HG03066 (cell line): ENCODE measurements at regions not wholly inside any gene's neighbourhood (a gene's known extent, or its start where the extent isn't known, plus 50 kb on each side); places are given as distances from the start of the nearest gene placed in this dataset.

Experiments
- ATAC-seq: cut with Tn5 transposase; IDR thresholded peaks from one replicate; pipeline ENCODE4 v1.9.1; 2021; ENCODE audit warnings: low read depth; ENCODE audit not compliant: unreplicated experiment

DNA sequence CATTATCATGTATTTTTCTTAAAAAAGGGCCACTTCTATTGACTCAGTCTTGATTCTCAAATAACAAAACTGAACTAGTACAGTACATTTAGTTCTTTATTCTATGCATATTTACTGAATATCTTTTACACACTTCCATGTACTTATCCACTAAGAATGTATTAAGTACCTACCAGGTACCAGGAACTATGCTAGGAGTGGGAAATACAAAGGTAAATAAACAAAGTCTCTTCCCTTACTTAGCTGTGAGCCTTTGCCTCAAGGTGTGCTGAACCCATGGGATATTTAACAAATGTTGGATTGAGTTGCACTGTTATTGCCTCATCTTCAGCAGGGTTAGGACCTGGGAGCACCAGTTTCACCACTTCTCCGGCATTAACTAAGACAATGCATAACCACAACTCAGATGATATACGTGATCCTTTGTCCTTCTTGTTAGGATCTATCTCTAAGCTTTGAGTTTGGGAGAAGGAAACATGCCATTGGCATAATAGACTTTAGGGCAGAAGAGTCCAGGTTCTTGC, 533.9 kb downstream of the TFAP2B start:
- ATAC-seq: no peak

- ATAC-seq: no peak
Observed at GRCh38 chr6:51360287-51360686, 541.6 kb downstream of the TFAP2B start.

GRCh38 chr6:51365566-51365965, 546.9 kb downstream of the TFAP2B start:
- ATAC-seq: no peak

GRCh38 chr6:51369485-51369884, 550.8 kb downstream of the TFAP2B start:
- ATAC-seq: no peak

GRCh38 chr6:51382847-51383246, 564.2 kb downstream of the TFAP2B start:
- ATAC-seq: no peak

GRCh38 chr6:51384736-51385135, 566.1 kb downstream of the TFAP2B start:
- no peak for ATAC-seq

DNA sequence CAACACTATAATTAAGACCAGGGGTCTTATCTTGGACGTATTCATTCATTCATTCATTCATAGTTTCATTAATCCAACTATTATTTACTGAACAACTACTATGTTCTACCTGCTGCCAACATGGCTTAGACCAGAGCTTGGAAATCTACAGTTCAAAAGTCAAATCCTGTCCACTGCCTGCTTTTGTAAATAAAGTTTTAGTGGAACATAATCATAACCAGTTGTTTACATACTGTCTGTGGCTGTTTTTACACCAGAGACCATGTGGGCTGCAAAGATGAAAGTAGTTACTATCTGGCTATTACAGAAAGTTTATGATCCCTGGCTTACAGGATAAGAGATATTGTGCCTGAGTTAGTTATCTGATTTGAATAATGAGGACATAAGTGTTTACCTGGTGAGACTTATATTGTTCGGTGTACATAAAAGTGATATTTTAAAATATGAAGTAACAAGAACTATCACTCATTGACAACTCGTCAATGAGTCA, 567.7 kb downstream of the TFAP2B start:
- no peak for ATAC-seq

DNA sequence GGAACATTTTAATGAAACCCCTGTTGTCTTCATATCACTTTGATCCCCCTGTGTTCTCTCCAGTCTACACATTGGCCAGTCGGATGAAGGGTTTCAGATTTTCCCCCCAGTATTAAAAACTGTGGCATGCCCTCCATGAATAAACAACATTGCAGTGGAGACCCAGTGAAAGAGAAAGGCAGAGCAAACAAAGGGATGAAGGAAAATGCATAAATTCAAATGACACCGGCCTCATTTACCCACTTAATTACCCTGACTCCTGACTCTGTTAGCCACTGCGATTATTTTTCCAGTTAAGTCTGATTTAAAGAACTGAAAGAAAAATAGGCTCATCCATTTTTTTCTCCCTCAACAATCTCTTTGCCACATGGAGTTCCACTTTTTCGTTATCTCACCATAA, 569.2 kb downstream of the TFAP2B start:
- no peak for ATAC-seq

- no peak for ATAC-seq
Observed at GRCh38 chr6:51394061-51394460, 575.4 kb downstream of the TFAP2B start.

GRCh38 chr6:51396583-51396982, 577.9 kb downstream of the TFAP2B start:
- no peak for ATAC-seq

DNA sequence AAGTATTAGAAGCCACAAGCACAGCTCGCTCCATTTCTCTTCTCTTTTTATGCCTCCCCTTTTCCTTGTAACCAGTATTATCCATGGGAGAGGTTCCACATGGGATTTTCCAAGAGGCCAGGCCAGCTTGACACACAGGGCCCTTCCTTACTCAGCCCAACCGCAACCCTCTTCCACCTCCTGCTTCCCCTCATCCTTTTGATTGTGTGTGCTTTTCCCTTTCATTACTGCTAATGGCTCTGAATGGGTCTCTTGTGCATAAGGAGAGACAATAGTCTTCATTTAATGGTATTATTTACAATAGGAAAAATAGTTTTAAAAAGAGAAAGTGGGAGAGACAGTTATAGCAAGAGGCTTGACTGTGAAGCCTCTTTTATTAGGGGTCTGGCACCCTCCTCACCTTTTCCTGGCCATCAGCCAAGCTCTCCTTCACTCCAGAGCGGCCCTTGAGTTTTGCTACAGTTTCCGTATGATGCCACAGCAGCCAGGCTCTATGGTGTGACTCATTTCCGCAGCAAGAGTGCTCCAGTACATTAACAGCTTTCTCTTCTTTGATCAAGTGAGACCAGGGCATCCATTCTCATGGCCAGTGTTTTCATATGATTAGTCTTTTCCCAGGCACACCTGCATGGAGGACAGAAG, 579.5 kb downstream of the TFAP2B start:
- ATAC-seq: peak; percentile 61

DNA sequence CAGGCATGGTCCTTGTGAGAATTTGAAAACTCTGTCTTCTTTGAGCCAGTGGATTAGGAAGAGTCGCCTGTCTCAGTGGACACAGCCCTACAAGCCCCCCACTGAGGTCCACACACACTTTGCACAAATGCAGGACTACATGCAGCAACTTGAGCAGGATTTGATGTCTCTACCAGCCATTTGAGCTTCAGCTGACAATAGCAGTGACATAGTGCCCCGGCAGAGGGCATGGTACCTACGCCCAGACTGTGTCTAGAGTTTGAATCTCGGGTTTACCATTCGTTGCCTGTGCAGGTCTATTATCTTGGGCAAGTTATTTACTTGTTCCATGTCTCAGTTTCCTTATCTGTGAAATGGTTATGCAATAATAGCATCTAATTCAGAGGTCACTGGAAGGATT, 580.1 kb downstream of the TFAP2B start:
- peak; percentile 32 for ATAC-seq

DNA sequence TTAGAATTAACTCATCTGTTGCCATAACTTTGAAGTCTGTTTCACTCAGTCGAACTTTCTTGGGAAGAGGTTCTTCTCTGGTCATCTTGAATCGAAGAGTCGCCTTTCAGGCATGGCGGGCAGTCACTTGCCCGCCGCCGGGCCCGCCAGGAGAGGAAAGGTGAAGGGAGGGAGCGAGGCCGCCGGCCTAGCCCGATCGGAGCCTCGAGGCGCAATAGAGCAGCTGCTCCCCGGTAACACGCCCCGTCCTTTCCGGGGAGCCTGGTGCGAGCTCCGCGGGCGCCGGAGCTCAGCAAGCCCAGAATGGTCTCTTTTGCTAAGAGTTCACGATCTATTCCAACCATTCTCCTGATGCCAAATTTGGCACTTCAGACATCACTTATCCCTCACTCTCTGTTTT, 591.8 kb downstream of the TFAP2B start:
- no peak for ATAC-seq

- ATAC-seq: no peak
Observed at GRCh38 chr6:51411496-51412125, 592.9 kb downstream of the TFAP2B start.

DNA sequence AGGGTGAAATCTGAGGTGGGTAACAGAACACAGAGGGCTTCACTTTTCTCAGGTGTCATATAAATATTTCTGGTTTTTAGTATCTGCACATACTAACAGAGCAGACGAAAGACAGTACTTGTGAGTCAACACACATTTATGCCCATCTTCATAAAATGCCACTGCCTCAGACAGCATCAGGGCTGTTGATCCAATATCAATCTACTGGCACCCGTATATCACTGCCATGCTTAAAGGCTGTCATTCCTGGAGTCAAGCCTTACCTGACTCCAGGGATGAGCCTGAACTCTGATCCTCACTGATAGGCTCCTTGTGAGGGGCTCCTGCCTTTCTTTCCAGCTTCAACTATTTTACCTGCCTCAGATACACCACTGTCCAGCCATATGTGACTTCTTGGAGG, 595.7 kb downstream of the TFAP2B start:
- ATAC-seq: no peak

- ATAC-seq: no peak
Observed at GRCh38 chr6:51415501-51415900, 596.8 kb downstream of the TFAP2B start.

- ATAC-seq: no peak
Observed at GRCh38 chr6:51429017-51429712, 610.5 kb downstream of the TFAP2B start.

GRCh38 chr6:51430589-51430988, 611.9 kb downstream of the TFAP2B start:
- ATAC-seq: no peak

- no peak for ATAC-seq
Observed at GRCh38 chr6:51432481-51432880, 613.8 kb downstream of the TFAP2B start.

DNA sequence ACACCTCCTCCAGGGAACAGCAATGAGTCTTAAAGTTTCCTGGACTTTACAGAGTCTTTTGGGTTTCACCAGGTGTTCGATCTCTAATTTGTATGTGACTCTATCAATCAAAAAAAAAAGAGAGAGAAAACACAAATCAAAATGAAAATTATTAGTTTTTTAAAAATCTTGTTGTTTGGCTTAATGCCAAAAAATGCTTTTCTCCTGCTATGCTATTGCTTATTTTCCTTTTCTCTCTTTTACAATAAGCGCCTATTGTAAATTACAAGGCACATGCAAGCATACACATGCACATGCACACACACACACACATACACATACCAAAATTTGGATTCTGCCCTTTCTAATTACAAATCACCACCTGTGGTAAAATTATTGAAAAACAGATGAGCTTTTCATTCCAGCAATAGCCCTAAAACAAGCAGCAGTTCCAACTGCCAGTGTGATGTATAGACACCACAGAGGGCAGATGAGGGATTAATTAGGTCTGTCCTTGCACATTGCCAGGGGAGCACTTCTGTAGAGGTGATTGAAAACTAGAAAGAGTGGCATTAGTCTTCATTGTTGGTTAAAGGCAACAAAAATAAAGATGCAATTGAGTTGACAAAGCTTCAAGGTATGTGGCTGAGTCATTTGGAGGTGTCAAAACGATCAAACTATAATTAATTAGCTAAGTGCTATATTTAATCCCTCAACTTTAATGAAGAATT, 631.7 kb downstream of the TFAP2B start:
- ATAC-seq: no peak

DNA sequence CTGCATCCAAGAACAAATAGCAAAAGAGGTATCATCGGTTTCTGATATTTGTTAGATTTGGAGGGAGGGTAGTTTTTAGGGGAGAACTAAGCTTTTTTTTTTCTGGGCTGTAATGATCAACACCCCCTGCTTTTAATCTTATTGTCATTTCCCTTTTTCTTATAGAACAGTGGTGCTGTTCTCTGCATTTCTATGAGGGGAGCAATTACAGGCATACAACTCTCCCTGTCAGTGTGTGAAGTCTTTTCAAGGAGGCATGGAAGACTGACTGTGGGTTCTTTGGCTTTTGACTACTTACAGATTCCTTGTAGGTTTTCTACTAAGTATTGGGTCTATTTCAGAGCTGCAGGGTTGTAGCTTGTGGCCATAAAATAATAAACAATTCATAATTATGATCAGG, 632.3 kb downstream of the TFAP2B start:
- no peak for ATAC-seq
